ENCODE measurements at regions not wholly inside any gene's neighbourhood (a gene's known extent, or its start where the extent isn't known, plus 50 kb on each side); places are given as distances from the start of the nearest gene placed in this dataset.

DNA sequence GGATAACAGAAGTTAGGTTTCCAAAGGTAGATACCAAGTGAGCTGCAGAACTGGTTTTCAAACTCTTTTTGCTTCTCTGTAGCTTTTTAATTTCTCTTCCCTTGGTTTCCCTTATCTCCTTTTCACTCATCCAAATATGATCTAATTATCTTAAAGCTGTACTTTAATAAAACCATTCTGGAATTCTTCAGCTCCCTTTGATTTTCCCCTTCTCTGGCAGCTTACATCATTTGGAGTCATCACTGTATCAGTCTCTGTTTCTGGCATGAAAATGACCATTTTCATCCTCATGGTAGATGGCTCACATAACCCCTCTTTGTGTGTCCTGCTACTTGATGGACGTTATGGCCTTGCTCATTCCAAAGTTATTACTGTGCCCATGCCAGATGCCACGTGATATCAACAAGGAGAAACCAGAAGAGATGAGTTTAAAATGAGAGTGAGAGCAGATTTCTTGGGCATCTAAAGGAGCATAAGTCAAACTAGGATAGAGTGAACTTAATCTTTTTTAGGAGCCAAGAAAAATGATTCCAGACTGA, 620.2 kb downstream of the QKI start:
- POLR2A ChIA-PET, result no interaction called here
- no peak for DNase-seq (ENCODE audit: extremely low spot score)

GRCh38 chr6:164025180-164025579, 610.7 kb downstream of the QKI start:
- no peak for DNase-seq (ENCODE audit: extremely low spot score)
- TF ChIP-seq CTCF (IDR thresholded peaks at IDR 0.05; ENCODE audit: control extremely low read depth, extremely low read depth, low read depth, missing control alignments), result no peak
- ChIA-PET POLR2A (no interaction called here), CTCF (interaction anchor here (0.9 kb wide), 1 partner anchor 17 kb away, joined by 3 read pairs; no protein-coding TSS in a partner anchor)

More for the DNA sequence above, 620.2 kb downstream of the QKI start:
- no peak for TF ChIP-seq CTCF (IDR thresholded peaks at IDR 0.05; ENCODE audit: control extremely low read depth, extremely low read depth, low read depth, missing control alignments)
- CTCF ChIA-PET, result no interaction called here

DNA sequence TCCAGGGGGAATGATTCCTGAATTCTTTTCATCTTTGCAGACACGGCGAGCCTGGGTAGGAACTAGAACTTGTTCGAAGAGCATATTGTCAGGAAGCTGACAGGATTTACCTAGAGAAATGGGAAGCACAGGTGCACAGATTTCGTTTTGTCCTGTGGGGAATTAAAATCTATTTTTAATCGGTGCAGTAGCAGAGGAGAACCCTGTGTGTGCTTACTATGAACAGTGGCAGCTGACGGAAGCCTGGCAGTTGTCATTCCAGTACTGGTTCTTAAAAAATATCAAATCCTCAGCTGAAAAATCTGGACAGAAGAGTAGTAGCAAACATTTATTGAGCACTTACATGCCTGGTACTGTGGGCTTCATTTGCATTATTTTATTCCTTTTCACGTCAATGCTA, 609.0 kb downstream of the QKI start:
- DNase-seq (ENCODE audit: extremely low spot score), result no peak
- no peak for TF ChIP-seq CTCF (IDR thresholded peaks at IDR 0.05; ENCODE audit: control extremely low read depth, extremely low read depth, low read depth, missing control alignments)
- ChIA-PET POLR2A (no interaction called here), CTCF (no interaction called here)

GRCh38 chr6:164022632-164023031, 608.1 kb downstream of the QKI start:
- no peak for DNase-seq (ENCODE audit: extremely low spot score)
- ChIA-PET POLR2A (no interaction called here), CTCF (no interaction called here)
- no peak for TF ChIP-seq CTCF (IDR thresholded peaks at IDR 0.05; ENCODE audit: control extremely low read depth, extremely low read depth, low read depth, missing control alignments)

DNA sequence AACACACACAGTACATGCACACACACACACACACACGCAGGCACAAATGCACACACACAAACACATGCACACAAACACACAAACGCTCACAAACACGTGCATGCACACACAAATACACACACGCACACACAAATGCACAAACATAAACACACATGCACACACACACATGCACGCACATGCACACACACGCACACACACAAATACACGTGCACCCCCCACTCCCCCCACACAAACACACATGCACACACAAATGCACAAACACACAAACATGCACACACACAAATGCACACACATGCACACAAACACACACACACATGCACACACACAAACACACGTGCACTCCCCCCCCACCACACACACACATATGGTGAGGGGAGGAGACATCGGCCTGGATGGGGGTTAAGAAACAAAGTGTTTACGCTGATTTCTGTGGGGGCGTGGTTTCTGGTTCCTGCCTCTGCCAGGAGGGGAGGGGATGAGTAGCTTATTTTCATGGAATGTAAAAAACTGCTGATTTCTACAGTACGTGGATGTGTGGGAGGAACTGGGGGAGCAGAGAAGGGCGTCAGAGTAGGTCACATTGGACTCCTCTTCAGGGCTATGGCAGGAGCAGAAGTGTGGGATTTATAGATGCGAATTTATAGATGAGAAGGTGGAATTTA, 607.2 kb downstream of the QKI start:
- DNase-seq (ENCODE audit: extremely low spot score), result no peak
- POLR2A ChIA-PET, result no interaction called here
- CTCF ChIA-PET, result no interaction called here
- no peak for TF ChIP-seq CTCF (IDR thresholded peaks at IDR 0.05; ENCODE audit: control extremely low read depth, extremely low read depth, low read depth, missing control alignments)

DNA sequence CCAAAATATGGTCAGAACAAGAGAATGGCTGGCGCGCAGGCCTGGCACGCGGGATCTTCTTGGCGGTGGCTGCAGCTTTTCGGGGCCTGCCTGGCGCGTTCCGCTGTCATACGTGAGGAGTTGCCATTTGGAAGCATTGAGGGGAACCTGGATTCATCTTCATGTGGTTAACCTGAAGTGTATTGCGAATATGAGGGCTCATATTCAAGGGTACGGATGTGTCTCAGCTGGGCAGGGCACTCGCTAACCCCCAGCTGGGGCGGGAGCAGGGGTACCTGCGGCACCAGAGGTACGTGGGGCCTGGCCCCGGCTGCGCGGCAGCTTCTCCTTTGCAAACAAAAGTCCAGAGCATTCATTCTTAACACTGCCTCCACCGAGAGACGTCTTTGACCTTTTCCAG, 605.6 kb downstream of the QKI start:
- TF ChIP-seq CTCF (IDR thresholded peaks at IDR 0.05; ENCODE audit: control extremely low read depth, extremely low read depth, low read depth, missing control alignments), result no peak
- CTCF ChIA-PET, result no interaction called here
- no peak for DNase-seq (ENCODE audit: extremely low spot score)
- POLR2A ChIA-PET, result no interaction called here

Measured in GM10248 (cell line).